Lower lobe of right lung (tissue), 2 donors: ENCODE measurements at regions not wholly inside any gene's neighbourhood (a gene's known extent, or its start where the extent isn't known, plus 50 kb on each side); places are given as distances from the start of the nearest gene placed in this dataset.

Experiments
- ATAC-seq, 2 donors: fragments of 200-7000 bp; cut with Tn5 transposase; one replicate each; pipeline ENCODE4 v1.9.1; 2020 to 2022; ENCODE audit warnings: mild to moderate bottlenecking in 2 of 2, moderate library complexity in 2 of 2
- DNase-seq: peaks from one replicate; pipeline ENCODE4 v3.0.0-alpha.2; 2020
- H3K27ac ChIP-seq: fragments of 200-600 bp; one replicate; pipeline ENCODE4 v1.8.0; 2022
- H3K27me3 ChIP-seq: fragments of 200-600 bp; one replicate; pipeline ENCODE4 v1.8.0; 2022; ENCODE audit warnings: low read depth
- H3K36me3 ChIP-seq: fragments of 200-600 bp; one replicate; pipeline ENCODE4 v1.8.0; 2022; ENCODE audit warnings: mild to moderate bottlenecking
- H3K4me1 ChIP-seq: fragments of 200-600 bp; one replicate; pipeline ENCODE4 v1.8.0; 2022
- H3K4me3 ChIP-seq: fragments of 200-600 bp; one replicate; pipeline ENCODE4 v1.8.0; 2022; ENCODE audit warnings: mild to moderate bottlenecking
- H3K9me3 ChIP-seq: fragments of 200-600 bp; one replicate; pipeline ENCODE4 v1.8.0; 2022
- intact Hi-C: fragments of 100-400 bp; cut with DNase I; formaldehyde crosslinking; loops from one replicate; pipeline ENCODE4 v1.11.0; 2022
- TF ChIP-seq, protein P1 (sequence below): fragments of 200-600 bp; IDR thresholded peaks from one replicate; pipeline ENCODE4 v1.8.0; 2022; ENCODE audit warnings: antibody characterized with exemption, mild to moderate bottlenecking
- donor health status: DM: no; HTN: yes; CAD: no; lungs with severe emphysema.

- TF ChIP-seq, protein P1, sequence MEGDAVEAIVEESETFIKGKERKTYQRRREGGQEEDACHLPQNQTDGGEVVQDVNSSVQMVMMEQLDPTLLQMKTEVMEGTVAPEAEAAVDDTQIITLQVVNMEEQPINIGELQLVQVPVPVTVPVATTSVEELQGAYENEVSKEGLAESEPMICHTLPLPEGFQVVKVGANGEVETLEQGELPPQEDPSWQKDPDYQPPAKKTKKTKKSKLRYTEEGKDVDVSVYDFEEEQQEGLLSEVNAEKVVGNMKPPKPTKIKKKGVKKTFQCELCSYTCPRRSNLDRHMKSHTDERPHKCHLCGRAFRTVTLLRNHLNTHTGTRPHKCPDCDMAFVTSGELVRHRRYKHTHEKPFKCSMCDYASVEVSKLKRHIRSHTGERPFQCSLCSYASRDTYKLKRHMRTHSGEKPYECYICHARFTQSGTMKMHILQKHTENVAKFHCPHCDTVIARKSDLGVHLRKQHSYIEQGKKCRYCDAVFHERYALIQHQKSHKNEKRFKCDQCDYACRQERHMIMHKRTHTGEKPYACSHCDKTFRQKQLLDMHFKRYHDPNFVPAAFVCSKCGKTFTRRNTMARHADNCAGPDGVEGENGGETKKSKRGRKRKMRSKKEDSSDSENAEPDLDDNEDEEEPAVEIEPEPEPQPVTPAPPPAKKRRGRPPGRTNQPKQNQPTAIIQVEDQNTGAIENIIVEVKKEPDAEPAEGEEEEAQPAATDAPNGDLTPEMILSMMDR: no peak
- Histone ChIP-seq H3K36me3 (no peaks in the 10 kb centered on the region), H3K27me3 (no peaks in the 10 kb centered on the region), H3K4me1 (no peaks in the 10 kb centered on the region), H3K27ac (no peak overlapping the region), H3K9me3 (no peaks in the 10 kb centered on the region), H3K4me3 (no peak overlapping the region)
- intact Hi-C loops: no loop called here
- ATAC-seq (no peak), DNase-seq (no peak)
These were observed 1259.8 kb downstream of the PCDH7 start for GRCh38 chr4:31979988-31980387.

- intact Hi-C loops: no loop called here
- H3K27ac ChIP-seq: no peak overlapping the region
- ATAC-seq (no peak), DNase-seq (no peak)
- no peaks in the 10 kb centered on the region for H3K9me3 ChIP-seq
- no peaks in the 10 kb centered on the region for H3K27me3 ChIP-seq
- no peaks in the 10 kb centered on the region for H3K36me3 ChIP-seq
- no peaks in the 10 kb centered on the region for H3K4me1 ChIP-seq
- TF ChIP-seq, protein P1: no peak
- no peak overlapping the region for H3K4me3 ChIP-seq
These were observed 1263.1 kb downstream of the PCDH7 start for GRCh38 chr4:31983246-31983645.

- intact Hi-C loops: no loop called here
- no peak for DNase-seq
- Histone ChIP-seq H3K9me3 (no peaks in the 10 kb centered on the region), H3K27me3 (no peaks in the 10 kb centered on the region), H3K27ac (no peak overlapping the region), H3K4me1 (no peaks in the 10 kb centered on the region), H3K4me3 (no peak overlapping the region), H3K36me3 (no peaks in the 10 kb centered on the region)
- TF ChIP-seq, protein P1: no peak
- no peak for ATAC-seq
These were observed 1263.5 kb downstream of the PCDH7 start for GRCh38 chr4:31983677-31984076.

DNA sequence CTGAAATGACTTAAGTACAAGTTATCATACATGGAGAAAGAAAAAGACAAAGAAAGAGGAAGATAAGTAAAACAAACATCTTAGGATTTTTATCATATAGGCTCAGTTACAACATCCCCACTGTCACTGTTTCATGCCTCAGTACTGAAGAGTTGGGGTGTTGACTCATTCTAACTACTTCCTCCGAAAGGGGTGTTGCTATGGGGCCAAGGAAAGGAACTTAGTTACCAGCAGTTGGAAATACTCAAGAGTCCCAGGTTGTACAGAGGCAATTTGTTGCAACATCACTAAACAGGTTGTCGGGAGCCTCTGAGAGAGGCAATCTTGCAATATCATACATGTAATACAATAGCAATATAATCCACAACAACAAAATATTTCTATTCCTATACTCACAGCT, 1264.7 kb downstream of the PCDH7 start:
- DNase-seq (no peak), ATAC-seq (no peak)
- no peak overlapping the region for H3K4me3 ChIP-seq
- intact Hi-C loops: no loop called here
- no peaks in the 10 kb centered on the region for H3K27me3 ChIP-seq
- no peaks in the 10 kb centered on the region for H3K36me3 ChIP-seq
- no peaks in the 10 kb centered on the region for H3K4me1 ChIP-seq
- H3K27ac ChIP-seq: no peak overlapping the region
- no peaks in the 10 kb centered on the region for H3K9me3 ChIP-seq
- TF ChIP-seq, protein P1: no peak

- H3K36me3 ChIP-seq: no peaks in the 10 kb centered on the region
- H3K9me3 ChIP-seq: no peaks in the 10 kb centered on the region
- H3K27ac ChIP-seq: no peak overlapping the region
- TF ChIP-seq, protein P1: no peak
- H3K4me3 ChIP-seq: no peak overlapping the region
- H3K4me1 ChIP-seq: no peaks in the 10 kb centered on the region
- no peak for DNase-seq
- ATAC-seq: no peak
- no peaks in the 10 kb centered on the region for H3K27me3 ChIP-seq
- intact Hi-C loops: no loop called here
These were observed 1276.1 kb downstream of the PCDH7 start for GRCh38 chr4:31995943-31996901.
